HG02798 (cell line): ENCODE measurements at regions not wholly inside any gene's neighbourhood (a gene's known extent, or its start where the extent isn't known, plus 50 kb on each side); places are given as distances from the start of the nearest gene placed in this dataset.
A peak's percentile ranks its signal among the peaks of the same experiment; 100 is the strongest.

Experiments used
- ATAC-seq: cut with Tn5 transposase; IDR thresholded peaks from one replicate; pipeline ENCODE4 v1.9.1; 2021; ENCODE audit warnings: mild to moderate bottlenecking; ENCODE audit not compliant: unreplicated experiment, poor library complexity

- no peak for ATAC-seq
Measured at GRCh38 chr3:22895671-22896070, 307.5 kb upstream of the UBE2E2 start.

- ATAC-seq = no peak
Measured at GRCh38 chr3:22898558-22898957, 304.6 kb upstream of the UBE2E2 start.

GRCh38 chr3:22899441-22899840 lies 303.7 kb upstream of the UBE2E2 start:
- ATAC-seq = no peak

GRCh38 chr3:22900296-22900695 lies 302.8 kb upstream of the UBE2E2 start:
- no peak for ATAC-seq

- ATAC-seq = no peak
Measured at GRCh38 chr3:22901684-22902083, 301.4 kb upstream of the UBE2E2 start.

- ATAC-seq = no peak
Measured at GRCh38 chr3:22907161-22907780, 295.9 kb upstream of the UBE2E2 start.

GRCh38 chr3:22907796-22908195 lies 295.3 kb upstream of the UBE2E2 start:
- ATAC-seq = no peak

- ATAC-seq = no peak
Measured at GRCh38 chr3:22908989-22909507, 294.1 kb upstream of the UBE2E2 start.

GRCh38 chr3:22916933-22917332 lies 286.2 kb upstream of the UBE2E2 start:
- ATAC-seq = no peak

GRCh38 chr3:22920006-22920405 lies 283.1 kb upstream of the UBE2E2 start:
- ATAC-seq = no peak

- ATAC-seq = peak; percentile 54
Measured at GRCh38 chr3:22922317-22922716, 280.8 kb upstream of the UBE2E2 start.

GRCh38 chr3:22923711-22924110 lies 279.4 kb upstream of the UBE2E2 start:
- ATAC-seq = no peak

GRCh38 chr3:22928216-22929110 lies 274.7 kb upstream of the UBE2E2 start:
- ATAC-seq = no peak

- no peak for ATAC-seq
Measured at GRCh38 chr3:22933051-22933840, 269.9 kb upstream of the UBE2E2 start.

GRCh38 chr3:22933841-22934116 lies 269.3 kb upstream of the UBE2E2 start:
- no peak for ATAC-seq

- no peak for ATAC-seq
Measured at GRCh38 chr3:22935040-22935439, 268.1 kb upstream of the UBE2E2 start.

GRCh38 chr3:22937536-22937935 lies 265.6 kb upstream of the UBE2E2 start:
- no peak for ATAC-seq

- no peak for ATAC-seq
Measured at GRCh38 chr3:22938739-22939138, 264.4 kb upstream of the UBE2E2 start.

- ATAC-seq = no peak
Measured at GRCh38 chr3:22939349-22939748, 263.8 kb upstream of the UBE2E2 start.

GRCh38 chr3:22940285-22940684 lies 262.8 kb upstream of the UBE2E2 start:
- no peak for ATAC-seq

- no peak for ATAC-seq
Measured at GRCh38 chr3:22942981-22943380, 260.1 kb upstream of the UBE2E2 start.
